Stimulated activated effector memory CD8-positive, alpha-beta T cell treated with anti-CD3 and anti-CD28 coated beads, Interleukin-12 subunit alpha, Interleukin-12 subunit beta, amount 100 ng/mL, for 72 hours (primary cell): ENCODE measurements at regions not wholly inside any gene's neighbourhood (a gene's known extent, or its start where the extent isn't known, plus 50 kb on each side); places are given as distances from the start of the nearest gene placed in this dataset.

ENCODE experiments used
- ATAC-seq: fragments of 150-1000 bp; cut with Tn5 transposase; 2 replicates; pipeline ENCODE4 v1.10.0; 2021
- DNase-seq, 2 donors: peaks; one replicate each; pipeline ENCODE4 v3.0.0; 2021 to 2022; ENCODE audit warnings: low spot score in 2 of 2
- H3K27ac Mint-ChIP-seq: one replicate; pipeline ENCODE4 v1.8.0; 2022; ENCODE audit warnings: mild to moderate bottlenecking, mixed read lengths
- H3K36me3 Mint-ChIP-seq: one replicate; pipeline ENCODE4 v1.8.0; 2022; ENCODE audit warnings: mild to moderate bottlenecking, mixed read lengths
- H3K4me1 Mint-ChIP-seq: one replicate; pipeline ENCODE4 v1.8.0; 2022; ENCODE audit warnings: mixed read lengths
- H3K4me3 Mint-ChIP-seq: one replicate; pipeline ENCODE4 v1.8.0; 2022; ENCODE audit warnings: mild to moderate bottlenecking, mixed read lengths
- H3K9me3 Mint-ChIP-seq: one replicate; pipeline ENCODE4 v1.8.0; 2022; ENCODE audit warnings: mixed read lengths

DNA sequence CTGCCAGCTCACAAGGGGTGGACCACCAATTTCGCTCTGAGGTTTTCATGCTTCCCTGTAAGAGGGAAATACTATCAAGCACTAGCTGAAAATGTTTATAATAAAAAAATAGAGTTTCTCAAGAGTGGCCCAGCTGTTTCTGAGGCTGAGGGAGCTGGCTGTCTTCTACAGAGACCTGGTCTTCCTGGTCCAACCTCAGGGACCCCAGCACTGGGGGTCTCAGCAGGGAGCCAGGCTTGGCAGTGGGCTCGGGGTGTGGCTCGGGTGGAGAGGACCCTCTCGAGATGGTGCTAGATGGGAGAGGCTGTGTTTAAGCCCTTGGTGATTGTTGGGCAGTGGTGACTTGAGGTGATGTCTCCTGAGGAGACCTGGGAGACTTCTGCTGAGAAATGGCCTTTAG is 87.3 kb upstream of the SHH start:
- H3K4me3 Mint-ChIP-seq, result no peak overlapping the region
- no peaks in the 10 kb centered on the region for H3K36me3 Mint-ChIP-seq

DNA sequence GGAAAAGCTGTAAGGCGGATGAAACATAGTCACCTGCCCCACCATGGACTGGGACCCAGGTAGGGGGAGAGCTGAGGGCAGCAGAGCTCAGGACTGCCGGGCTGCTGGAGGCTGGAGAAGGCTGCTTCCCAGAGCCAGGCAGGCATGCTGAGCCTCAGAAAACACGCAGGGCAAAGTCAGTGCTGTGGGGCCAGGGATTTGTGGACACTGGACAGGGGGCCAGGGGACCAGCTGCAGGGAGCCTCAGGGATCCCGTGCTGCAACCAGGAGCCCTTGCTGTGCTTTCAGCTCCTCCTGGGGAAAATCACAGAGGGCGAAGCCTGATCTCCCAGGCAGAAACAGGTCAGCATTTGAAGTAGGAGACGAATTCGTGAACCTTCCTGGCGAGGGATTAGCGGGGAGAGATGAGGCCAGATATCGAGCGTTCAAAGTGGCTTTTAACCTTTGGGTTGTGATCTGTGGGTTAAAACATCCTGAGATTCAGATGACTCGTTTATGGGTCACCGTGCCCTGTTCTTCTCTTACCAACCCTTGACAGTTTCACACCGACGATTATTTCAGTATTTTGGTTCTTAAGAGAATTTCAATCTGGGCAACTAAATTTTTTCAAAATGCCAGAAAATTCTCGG is 85.6 kb upstream of the SHH start:
- no peak for ATAC-seq
- no peaks in the 10 kb centered on the region for H3K4me1 Mint-ChIP-seq
- no peaks in the 10 kb centered on the region for H3K9me3 Mint-ChIP-seq
- DNase-seq, result no peak
- no peaks in the 10 kb centered on the region for H3K36me3 Mint-ChIP-seq
- H3K4me3 Mint-ChIP-seq, result no peak overlapping the region
- no peak overlapping the region for H3K27ac Mint-ChIP-seq

More for the DNA sequence above, 87.3 kb upstream of the SHH start:
- Mint-ChIP-seq H3K4me1 (no peaks in the 10 kb centered on the region), H3K9me3 (no peaks in the 10 kb centered on the region), H3K27ac (no peak overlapping the region)
- no peak for ATAC-seq
- DNase-seq, result no peak

DNA sequence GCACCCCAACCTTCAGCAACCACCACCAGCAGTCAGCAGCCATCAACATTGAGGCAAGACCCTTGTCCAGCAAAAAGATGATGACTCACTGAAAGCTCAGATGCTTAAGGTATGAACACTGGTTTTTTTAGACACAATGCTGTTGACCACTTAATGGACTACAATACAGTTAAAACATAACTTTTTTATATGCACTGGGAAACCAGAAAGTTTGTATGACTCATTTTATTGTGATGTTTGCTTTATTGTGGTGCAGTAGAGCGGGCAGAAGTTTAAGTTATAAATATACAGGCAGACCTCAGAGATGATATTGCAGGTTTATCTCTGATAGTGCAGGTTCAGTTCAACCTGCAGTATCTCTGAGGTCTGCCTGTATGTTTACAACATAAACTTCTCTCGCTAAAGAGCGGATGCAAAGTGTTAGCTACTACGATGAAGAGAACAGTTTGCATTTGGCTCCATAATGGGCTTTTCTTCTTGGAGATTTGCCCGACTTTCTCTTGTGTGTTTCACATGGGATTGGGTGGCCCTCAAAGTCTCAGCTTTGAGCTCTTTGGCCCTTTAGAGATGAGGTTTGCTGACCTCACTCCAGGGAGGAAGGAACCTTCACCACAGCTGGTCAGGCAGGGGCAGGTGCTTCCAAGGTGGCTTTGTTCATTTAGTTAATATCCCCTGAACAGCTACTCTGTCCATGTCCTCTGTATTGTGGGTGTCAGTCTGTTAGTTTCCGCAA is 84.4 kb upstream of the SHH start:
- Mint-ChIP-seq H3K4me1 (no peaks in the 10 kb centered on the region), H3K4me3 (no peak overlapping the region), H3K9me3 (no peaks in the 10 kb centered on the region), H3K27ac (no peak overlapping the region), H3K36me3 (no peaks in the 10 kb centered on the region)
- no peak for ATAC-seq
- no peak for DNase-seq

GRCh38 chr7:155893664-155894063 is 81.4 kb upstream of the SHH start:
- H3K36me3 Mint-ChIP-seq, result no peaks in the 10 kb centered on the region
- peaks cover 5% of the 10 kb centered on the region for H3K9me3 Mint-ChIP-seq
- H3K4me1 Mint-ChIP-seq, result no peaks in the 10 kb centered on the region
- H3K27ac Mint-ChIP-seq, result no peak overlapping the region
- H3K4me3 Mint-ChIP-seq, result no peak overlapping the region
- ATAC-seq (no peak), DNase-seq (no peak)

DNA sequence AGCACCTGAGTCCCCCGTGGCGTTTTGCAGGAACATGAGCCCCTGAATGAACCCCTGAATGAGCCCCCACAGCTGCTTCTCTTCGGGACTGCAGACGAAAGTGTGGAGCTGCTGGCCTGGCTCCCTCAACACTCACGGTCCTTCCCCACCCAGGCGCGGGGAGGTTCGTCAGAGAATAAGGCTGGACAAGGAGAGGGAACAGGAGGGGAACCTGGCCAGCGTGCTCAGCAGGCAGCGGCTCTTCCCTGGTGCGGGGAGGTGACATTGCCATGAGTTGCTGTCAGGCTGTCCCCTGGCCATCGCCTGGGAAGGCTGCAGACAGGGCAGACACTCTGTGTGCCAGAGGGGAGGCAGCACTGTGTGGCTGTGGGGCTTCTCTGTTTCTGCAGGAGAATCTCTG is 80.9 kb upstream of the SHH start:
- Mint-ChIP-seq H3K36me3 (no peaks in the 10 kb centered on the region), H3K4me3 (no peak overlapping the region), H3K9me3 (peaks cover 5% of the 10 kb centered on the region), H3K4me1 (no peaks in the 10 kb centered on the region), H3K27ac (no peak overlapping the region)
- ATAC-seq (no peak), DNase-seq (no peak)

DNA sequence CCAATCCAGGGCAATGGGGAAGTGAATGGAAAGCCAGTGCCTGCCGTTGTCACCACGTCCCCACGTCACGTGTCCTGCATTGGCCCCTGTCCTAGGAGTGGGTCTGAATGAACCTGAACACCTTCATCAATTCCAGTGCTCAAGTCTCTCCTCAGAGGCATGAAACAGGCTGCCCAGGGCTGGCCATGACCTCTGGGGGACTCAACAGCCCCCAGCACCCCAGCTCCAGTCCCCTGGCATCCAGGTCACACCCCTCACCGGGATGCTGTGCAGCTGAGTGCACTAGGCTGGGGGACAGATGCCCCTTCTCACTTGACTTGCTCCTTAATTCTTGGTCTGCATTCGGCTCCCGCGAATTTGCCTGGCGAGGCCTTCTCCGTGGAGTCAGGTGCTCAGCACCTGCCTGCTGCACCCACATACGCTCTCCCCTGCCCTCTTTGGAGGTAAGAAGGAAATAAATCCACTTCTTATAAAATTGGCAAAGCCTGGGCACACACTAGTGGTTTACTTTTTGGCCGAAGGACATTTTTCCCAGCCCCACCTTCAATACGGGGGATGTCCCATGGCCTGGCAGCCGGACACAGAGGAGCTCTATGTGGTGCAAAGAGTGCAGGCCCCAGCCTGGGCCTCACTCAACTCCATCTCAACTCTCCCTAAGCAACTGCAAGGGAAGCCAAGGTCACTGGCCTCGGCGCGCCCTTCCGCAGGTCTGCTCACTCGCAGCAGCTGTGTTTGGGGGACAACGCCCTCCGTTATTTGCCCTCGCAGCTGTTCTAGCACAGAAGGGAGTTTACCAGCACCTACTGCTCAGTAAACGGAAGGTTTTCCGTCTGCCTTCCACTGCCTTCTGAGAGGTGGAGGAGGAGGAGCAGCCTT is 77.6 kb upstream of the SHH start:
- Mint-ChIP-seq H3K36me3 (no peaks in the 10 kb centered on the region), H3K4me3 (no peak overlapping the region), H3K27ac (no peak overlapping the region), H3K4me1 (peaks cover 5% of the 10 kb centered on the region), H3K9me3 (peaks cover 5% of the 10 kb centered on the region)
- no peak for ATAC-seq
- no peak for DNase-seq

GRCh38 chr7:155887174-155887525 is 74.9 kb upstream of the SHH start:
- H3K27ac Mint-ChIP-seq, result no peak overlapping the region

GRCh38 chr7:155886391-155887173 is 74.3 kb upstream of the SHH start:
- Mint-ChIP-seq H3K4me3 (no peak overlapping the region), H3K27ac (no peak overlapping the region), H3K36me3 (no peaks in the 10 kb centered on the region), H3K4me1 (peaks cover 5% of the 10 kb centered on the region), H3K9me3 (peaks cover 4% of the 10 kb centered on the region)
- no peak for ATAC-seq
- DNase-seq, result no peak

More at GRCh38 chr7:155887174-155887525, 74.9 kb upstream of the SHH start:
- no peak for DNase-seq
- no peaks in the 10 kb centered on the region for H3K36me3 Mint-ChIP-seq
- peaks cover 5% of the 10 kb centered on the region for H3K9me3 Mint-ChIP-seq
- no peak overlapping the region for H3K4me3 Mint-ChIP-seq
- H3K4me1 Mint-ChIP-seq, result peaks cover 5% of the 10 kb centered on the region
- ATAC-seq, result no peak

GRCh38 chr7:155885167-155886155 is 73.2 kb upstream of the SHH start:
- no peak overlapping the region for H3K4me3 Mint-ChIP-seq
- no peaks in the 10 kb centered on the region for H3K36me3 Mint-ChIP-seq
- H3K4me1 Mint-ChIP-seq, result peaks cover 5% of the 10 kb centered on the region
- no peaks in the 10 kb centered on the region for H3K9me3 Mint-ChIP-seq
- no peak overlapping the region for H3K27ac Mint-ChIP-seq
- DNase-seq (no peak), ATAC-seq (no peak)

GRCh38 chr7:155884225-155885166 is 72.2 kb upstream of the SHH start:
- Mint-ChIP-seq H3K9me3 (no peaks in the 10 kb centered on the region), H3K27ac (no peak overlapping the region), H3K36me3 (no peaks in the 10 kb centered on the region), H3K4me3 (no peak overlapping the region), H3K4me1 (peaks cover 5% of the 10 kb centered on the region)
- peak; percentile 3 for ATAC-seq
- DNase-seq, result no peak

DNA sequence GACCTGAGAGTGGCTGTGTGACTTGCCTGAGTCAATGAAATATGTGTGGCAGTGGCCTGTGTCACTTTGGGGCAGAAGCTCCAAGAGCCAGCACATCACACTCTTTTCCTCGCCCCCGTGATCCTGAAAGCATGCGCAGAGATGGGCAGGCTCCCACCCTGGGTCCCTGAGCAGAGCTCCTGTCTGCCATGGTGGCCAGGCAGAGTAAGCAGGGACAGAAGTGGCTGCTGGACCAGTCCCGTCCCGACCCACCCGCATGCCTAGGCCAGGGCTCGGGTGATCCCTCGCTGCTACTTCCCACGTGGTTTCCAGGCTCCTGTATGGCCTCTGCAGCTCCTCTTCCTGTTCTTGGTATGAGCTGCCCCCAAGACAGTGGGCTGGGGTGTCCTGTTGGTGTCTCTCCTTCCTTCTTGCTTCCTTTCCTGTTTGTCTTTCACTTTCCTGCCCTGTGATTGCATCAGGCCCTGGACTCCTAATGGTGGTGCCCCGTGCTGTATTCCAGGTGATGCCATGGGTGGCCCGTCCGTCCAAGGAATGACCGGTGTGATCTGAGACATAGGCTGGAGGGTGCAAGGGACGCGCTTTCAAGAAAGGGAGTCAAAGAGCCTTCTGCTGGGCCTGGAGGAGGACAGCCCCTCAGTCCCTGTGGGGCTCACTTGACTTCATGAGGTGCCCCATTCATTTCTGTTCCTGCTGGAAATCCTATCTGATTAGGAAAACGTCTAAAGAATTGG is 71.4 kb upstream of the SHH start:
- ATAC-seq (no peak), DNase-seq (no peak)
- Mint-ChIP-seq H3K9me3 (no peaks in the 10 kb centered on the region), H3K27ac (no peak overlapping the region), H3K4me3 (no peak overlapping the region), H3K36me3 (no peaks in the 10 kb centered on the region), H3K4me1 (peaks cover 5% of the 10 kb centered on the region)

DNA sequence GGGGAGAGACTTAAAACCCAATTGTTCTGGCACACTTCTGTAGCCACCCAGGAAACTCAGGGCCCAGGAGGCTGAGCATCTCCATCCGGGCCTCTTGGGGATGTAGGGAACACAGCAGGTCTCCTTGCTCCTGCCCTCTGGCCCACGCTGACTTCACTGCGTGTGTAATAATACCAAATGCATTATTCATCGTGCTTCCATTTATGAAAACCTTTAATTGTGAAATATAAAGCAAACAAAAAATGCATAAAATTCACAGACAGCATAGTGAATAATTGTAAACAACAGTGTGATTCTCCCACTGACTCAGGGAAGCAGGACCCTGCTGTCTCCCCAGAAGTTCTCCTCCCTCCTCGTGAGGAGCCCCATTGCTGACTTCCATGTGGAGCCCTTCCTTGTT is 70.3 kb upstream of the SHH start:
- Mint-ChIP-seq H3K36me3 (no peaks in the 10 kb centered on the region), H3K9me3 (no peaks in the 10 kb centered on the region), H3K4me3 (no peak overlapping the region), H3K4me1 (peaks cover 5% of the 10 kb centered on the region), H3K27ac (no peak overlapping the region)
- DNase-seq (no peak), ATAC-seq (no peak)
